ENCODE measurements at regions not wholly inside any gene's neighbourhood (a gene's known extent, or its start where the extent isn't known, plus 50 kb on each side); places are given as distances from the start of the nearest gene placed in this dataset.
"Not testable (repeated sequence)": the region's sequence is repeated elsewhere in the genome, so short reads cannot be mapped to it uniquely, and the experiment has no call there.

DNA sequence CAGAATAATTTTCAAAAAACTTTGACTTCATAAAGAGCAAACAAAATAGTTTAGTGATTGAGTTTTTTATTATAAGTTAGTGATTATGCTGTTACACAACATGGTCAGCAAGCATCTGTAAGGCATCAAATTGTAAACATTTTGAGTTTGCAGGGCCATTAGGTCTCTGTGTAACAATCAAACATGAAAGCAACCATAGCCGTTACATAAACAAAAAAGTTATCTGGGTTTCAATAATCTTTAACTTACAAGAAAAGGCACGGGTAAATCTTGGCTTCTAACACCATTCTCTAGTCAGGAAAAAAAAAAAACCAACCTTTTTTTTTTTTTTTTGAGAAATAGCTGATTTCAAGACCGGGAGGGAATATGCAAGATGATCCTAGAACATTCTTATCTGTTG lies 1941.1 kb downstream of the PCDH7 start:
- TF ChIP-seq TAF1 (IDR thresholded peaks at IDR 0.05; ENCODE audit: borderline replicate concordance, low read depth, low read length) (no peak), POLR2AphosphoS5 (IDR thresholded peaks at IDR 0.05; ENCODE audit: low read depth, low read length) (no peak), POLR2A (IDR thresholded peaks at IDR 0.05; ENCODE audit: low read depth, low read length) (no peak)
- no peak for DNase-seq (ENCODE audit: insufficient read length)
- no peak for FAIRE-seq

GRCh38 chr4:32662803-32663202 lies 1942.6 kb downstream of the PCDH7 start:
- DNase-seq (ENCODE audit: insufficient read length) (no peak), FAIRE-seq (no peak)
- no peak for TF ChIP-seq TAF1 (IDR thresholded peaks at IDR 0.05; ENCODE audit: borderline replicate concordance, low read depth, low read length)

DNA sequence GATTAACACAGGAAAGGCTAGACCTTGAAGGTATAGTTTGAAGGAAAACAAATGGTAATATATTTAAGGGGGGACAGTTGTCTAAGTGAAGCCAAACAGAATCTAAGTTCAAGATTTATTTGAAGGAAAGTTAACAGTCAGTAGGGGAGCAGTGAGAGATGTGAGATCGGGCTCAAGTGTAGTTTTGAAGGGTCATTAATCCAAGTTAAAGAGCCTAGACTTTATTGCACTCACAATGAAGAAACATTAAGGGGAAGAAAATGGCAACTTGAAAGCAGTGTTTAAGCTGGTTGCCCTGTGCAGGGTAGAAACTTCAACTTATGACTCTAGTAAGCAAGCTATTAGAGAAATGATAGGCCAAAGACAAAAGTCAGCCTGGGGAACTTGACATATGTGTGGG lies 1952.2 kb downstream of the PCDH7 start:
- no peak for TF ChIP-seq POLR2A (IDR thresholded peaks at IDR 0.05; ENCODE audit: low read depth, low read length)
- TF ChIP-seq TAF1 (IDR thresholded peaks at IDR 0.05; ENCODE audit: borderline replicate concordance, low read depth, low read length), result no peak
- no peak for TF ChIP-seq POLR2AphosphoS5 (IDR thresholded peaks at IDR 0.05; ENCODE audit: low read depth, low read length)
- no peak for DNase-seq (ENCODE audit: insufficient read length)
- no peak for FAIRE-seq

DNA sequence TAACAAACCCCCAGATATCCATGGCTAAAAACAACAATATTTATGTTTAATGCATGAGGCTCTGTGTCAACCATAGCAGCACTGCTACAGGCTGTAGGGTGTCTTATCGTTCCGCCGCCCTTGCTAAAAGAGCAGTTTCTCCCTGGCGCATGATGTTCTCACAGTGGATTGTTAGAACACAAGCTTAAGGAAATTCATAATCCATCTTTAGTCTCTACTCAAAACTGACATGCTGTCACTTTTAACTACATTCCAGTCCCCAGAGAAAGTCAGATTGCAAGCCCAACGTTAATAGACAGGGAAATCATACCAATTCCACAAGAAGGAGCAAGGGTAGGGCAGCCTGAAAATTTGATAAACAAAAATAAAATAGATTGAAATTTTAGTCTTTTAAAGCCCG lies 1960.8 kb downstream of the PCDH7 start:
- TF ChIP-seq TAF1 (IDR thresholded peaks at IDR 0.05; ENCODE audit: borderline replicate concordance, low read depth, low read length) (no peak), POLR2A (IDR thresholded peaks at IDR 0.05; ENCODE audit: low read depth, low read length) (no peak), POLR2AphosphoS5 (IDR thresholded peaks at IDR 0.05; ENCODE audit: low read depth, low read length) (no peak)
- DNase-seq (ENCODE audit: insufficient read length) (no peak), FAIRE-seq (no peak)

GRCh38 chr4:32684160-32684559 lies 1964.0 kb downstream of the PCDH7 start:
- DNase-seq (ENCODE audit: insufficient read length) (no peak), FAIRE-seq (no peak)

DNA sequence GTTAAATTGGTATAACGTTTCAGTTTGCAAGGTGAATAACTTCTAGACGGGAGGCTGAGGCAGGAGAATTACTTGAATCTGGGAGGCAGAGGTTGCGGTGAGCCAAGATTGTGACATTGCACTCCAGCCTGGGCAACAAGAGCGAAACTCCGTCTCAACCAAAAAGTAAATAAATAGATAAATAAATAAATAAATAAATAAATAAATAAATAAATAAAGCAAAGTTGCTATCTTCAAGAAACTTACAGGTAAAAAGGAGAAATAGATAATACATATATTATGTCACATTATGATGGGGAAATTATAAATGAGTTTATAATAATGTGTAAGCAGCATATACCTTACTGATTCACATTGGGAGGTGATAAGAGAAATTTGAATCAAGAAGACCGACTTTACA lies 1966.0 kb downstream of the PCDH7 start:
- TF ChIP-seq POLR2AphosphoS5 (IDR thresholded peaks at IDR 0.05; ENCODE audit: low read depth, low read length) (no peak), TAF1 (IDR thresholded peaks at IDR 0.05; ENCODE audit: borderline replicate concordance, low read depth, low read length) (no peak), POLR2A (IDR thresholded peaks at IDR 0.05; ENCODE audit: low read depth, low read length) (no peak)
- DNase-seq (ENCODE audit: insufficient read length), result no peak
- no peak for FAIRE-seq

More at GRCh38 chr4:32684160-32684559, 1964.0 kb downstream of the PCDH7 start:
- no peak for TF ChIP-seq POLR2AphosphoS5 (IDR thresholded peaks at IDR 0.05; ENCODE audit: low read depth, low read length)
- no peak for TF ChIP-seq POLR2A (IDR thresholded peaks at IDR 0.05; ENCODE audit: low read depth, low read length)
- no peak for TF ChIP-seq TAF1 (IDR thresholded peaks at IDR 0.05; ENCODE audit: borderline replicate concordance, low read depth, low read length)

GRCh38 chr4:32689518-32689917 lies 1969.3 kb downstream of the PCDH7 start:
- DNase-seq (ENCODE audit: insufficient read length) (no peak), FAIRE-seq (no peak)
- no peak for TF ChIP-seq TAF1 (IDR thresholded peaks at IDR 0.05; ENCODE audit: borderline replicate concordance, low read depth, low read length)
- TF ChIP-seq POLR2AphosphoS5 (IDR thresholded peaks at IDR 0.05; ENCODE audit: low read depth, low read length), result no peak
- no peak for TF ChIP-seq POLR2A (IDR thresholded peaks at IDR 0.05; ENCODE audit: low read depth, low read length)

GRCh38 chr4:32697281-32697814 lies 1977.2 kb downstream of the PCDH7 start:
- no peak for TF ChIP-seq POLR2A (IDR thresholded peaks at IDR 0.05; ENCODE audit: low read depth, low read length)
- no peak for TF ChIP-seq TAF1 (IDR thresholded peaks at IDR 0.05; ENCODE audit: borderline replicate concordance, low read depth, low read length)
- no peak for TF ChIP-seq POLR2AphosphoS5 (IDR thresholded peaks at IDR 0.05; ENCODE audit: low read depth, low read length)
- no peak for FAIRE-seq

GRCh38 chr4:32700838-32701237 lies 1980.7 kb downstream of the PCDH7 start:
- DNase-seq (ENCODE audit: insufficient read length), result no peak
- no peak for FAIRE-seq
- TF ChIP-seq POLR2A (IDR thresholded peaks at IDR 0.05; ENCODE audit: low read depth, low read length), result no peak
- TF ChIP-seq POLR2AphosphoS5 (IDR thresholded peaks at IDR 0.05; ENCODE audit: low read depth, low read length), result no peak
- TF ChIP-seq TAF1 (IDR thresholded peaks at IDR 0.05; ENCODE audit: borderline replicate concordance, low read depth, low read length), result no peak

More at GRCh38 chr4:32697281-32697814, 1977.2 kb downstream of the PCDH7 start:
- DNase-seq (ENCODE audit: insufficient read length), result no peak

DNA sequence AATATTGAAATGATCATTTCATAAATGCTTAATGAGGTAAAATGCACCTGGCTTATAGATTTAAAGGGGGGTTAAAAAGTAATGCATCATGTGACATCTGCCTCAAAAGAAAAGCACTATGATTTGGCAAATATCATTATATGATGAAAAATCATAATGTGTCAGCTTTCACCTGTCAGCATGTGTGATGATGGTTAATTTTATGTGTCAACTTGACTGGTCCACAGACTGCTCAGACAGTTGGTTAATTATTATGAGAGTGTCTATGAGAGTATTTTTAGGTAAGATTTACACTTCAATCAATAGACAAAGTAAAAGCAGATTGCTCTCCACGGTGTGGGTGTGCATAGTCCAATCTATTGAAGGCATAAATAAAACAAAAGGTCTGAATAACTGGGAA lies 1986.7 kb downstream of the PCDH7 start:
- DNase-seq (ENCODE audit: insufficient read length) (no peak), FAIRE-seq (no peak)
- TF ChIP-seq POLR2A (IDR thresholded peaks at IDR 0.05; ENCODE audit: low read depth, low read length), result no peak

DNA sequence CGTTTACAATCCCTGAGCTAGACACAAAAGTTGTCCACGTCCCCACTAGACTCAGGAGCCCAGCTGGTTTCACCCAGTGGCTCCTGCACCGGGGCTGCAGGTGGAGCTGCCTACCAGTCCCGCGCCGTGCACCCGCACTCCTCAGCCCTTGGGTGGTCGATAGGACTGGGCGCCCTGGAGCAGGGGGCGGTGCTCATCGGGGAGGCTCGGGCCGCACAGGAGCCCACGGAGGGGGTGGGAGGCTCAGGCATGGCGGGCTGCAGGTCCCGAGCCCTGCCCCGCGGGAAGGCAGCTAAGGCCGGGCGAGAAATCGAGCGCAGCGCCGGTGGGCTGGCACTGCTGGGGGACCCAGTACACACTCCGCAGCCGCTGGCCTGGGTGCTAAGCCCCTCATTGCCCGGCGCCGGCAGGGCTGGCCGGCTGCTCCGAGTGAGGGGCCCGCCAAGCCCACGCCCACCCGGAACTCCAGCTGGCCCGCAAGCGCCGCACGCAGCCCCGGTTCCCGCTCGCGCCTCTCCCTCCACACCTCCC lies 1996.0 kb downstream of the PCDH7 start:
- FAIRE-seq; DNase-seq (ENCODE audit: insufficient read length): not testable (repeated sequence)

DNA sequence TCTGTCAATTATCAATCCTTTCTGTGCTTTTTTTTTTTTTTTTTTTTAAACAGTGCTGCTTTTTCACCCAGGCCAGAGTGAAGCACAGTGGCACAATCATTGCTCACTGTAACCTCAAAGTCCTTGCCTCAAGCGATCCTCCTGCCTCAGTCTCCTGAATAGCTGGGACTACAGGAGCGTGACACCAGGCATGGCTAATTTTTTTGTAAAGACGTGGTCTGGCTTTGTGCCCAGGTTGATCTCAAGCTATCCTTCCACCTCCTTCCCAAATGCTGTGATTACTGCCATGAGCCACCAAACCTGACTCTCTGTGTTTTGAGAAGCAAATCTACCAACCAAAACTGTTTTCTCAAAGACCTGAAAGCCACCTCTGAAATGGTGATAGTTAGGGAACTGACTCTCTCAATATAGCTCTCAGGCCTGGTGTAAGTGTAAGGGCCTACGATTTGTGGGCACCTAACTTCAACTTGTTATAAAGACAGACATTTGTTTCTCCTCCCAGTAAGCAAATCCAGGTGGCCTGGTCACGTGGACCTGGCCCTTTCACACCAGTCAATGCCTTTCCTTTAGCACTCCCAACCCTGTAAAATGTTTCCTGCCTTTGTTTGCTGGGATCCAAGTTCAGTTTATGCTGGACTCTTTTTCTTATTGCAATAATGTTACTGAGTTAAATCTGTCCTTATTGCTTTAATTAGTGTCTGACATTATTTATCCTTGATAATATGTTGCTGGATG lies 2015.9 kb downstream of the PCDH7 start:
- FAIRE-seq (no peak), DNase-seq (ENCODE audit: insufficient read length) (no peak)
- TF ChIP-seq POLR2A (IDR thresholded peaks at IDR 0.05; ENCODE audit: low read depth, low read length) (no peak), TAF1 (IDR thresholded peaks at IDR 0.05; ENCODE audit: borderline replicate concordance, low read depth, low read length) (no peak), POLR2AphosphoS5 (IDR thresholded peaks at IDR 0.05; ENCODE audit: low read depth, low read length) (no peak)
